HEK293T (cell line): ENCODE measurements at regions not wholly inside any gene's neighbourhood (a gene's known extent, or its start where the extent isn't known, plus 50 kb on each side); places are given as distances from the start of the nearest gene placed in this dataset.

Experiments
- CTCF ChIA-PET: fragments of 350-600 bp; formaldehyde crosslinking; extraction: SDS; loops from one replicate; lab custom pipeline; 2021; ENCODE audit warnings: antibody characterized with exemption, inconsistent platforms; lab: Yijun Ruan, JAX
- POLR2A ChIA-PET: fragments of 350-600 bp; formaldehyde crosslinking; extraction: SDS; loops from one replicate; lab custom pipeline; 2020; ENCODE audit warnings: antibody characterized with exemption, inconsistent platforms; lab: Yijun Ruan, JAX
- DNase-seq: peaks from one replicate; pipeline ENCODE4 v3.0.0; 2012; ENCODE audit warnings: mixed read lengths; ENCODE audit errors: extremely low spot score
- ARNT ChIP-seq: fragments of 450-650 bp; IDR thresholded peaks from 2 replicates; pipeline ENCODE4 v1.6.1; 2017; ENCODE audit warnings: mild to moderate bottlenecking
- BHLHE40 ChIP-seq: fragments of 450-650 bp; IDR thresholded peaks from 2 replicates; pipeline ENCODE4 v1.6.1; 2016; ENCODE audit warnings: mild to moderate bottlenecking, moderate library complexity, borderline replicate concordance
- CTBP1 ChIP-seq: fragments of 450-650 bp; IDR thresholded peaks from 2 replicates; pipeline ENCODE4 v1.6.1; 2016; ENCODE audit warnings: borderline replicate concordance
- ELF4 ChIP-seq: fragments of 450-650 bp; IDR thresholded peaks from 2 replicates; pipeline ENCODE4 v1.6.1; 2017; ENCODE audit warnings: antibody characterized with exemption
- FOXA1 ChIP-seq: fragments of 450-650 bp; IDR thresholded peaks from 2 replicates; pipeline ENCODE4 v1.6.1; 2016; ENCODE audit warnings: mild to moderate bottlenecking
- FOXK2 ChIP-seq: fragments of 450-650 bp; IDR thresholded peaks from 2 replicates; pipeline ENCODE4 v1.6.1; 2016; ENCODE audit warnings: mild to moderate bottlenecking
- FOXM1 ChIP-seq: fragments of 450-650 bp; IDR thresholded peaks from 2 replicates; pipeline ENCODE4 v1.6.1; 2017; ENCODE audit warnings: mild to moderate bottlenecking, borderline replicate concordance
- HDGF ChIP-seq: fragments of 450-650 bp; IDR thresholded peaks from 2 replicates; pipeline ENCODE4 v1.6.1; 2017; ENCODE audit warnings: antibody characterized with exemption, borderline replicate concordance
- L3MBTL2 ChIP-seq: fragments of 450-650 bp; conservative IDR thresholded peaks from 2 replicates; pipeline ENCODE4 v1.6.1; 2016; ENCODE audit warnings: mild to moderate bottlenecking
- LEF1 ChIP-seq: fragments of 450-650 bp; IDR thresholded peaks from 2 replicates; pipeline ENCODE4 v1.6.1; 2017; ENCODE audit warnings: mild to moderate bottlenecking, borderline replicate concordance
- NFRKB ChIP-seq: fragments of 450-650 bp; IDR thresholded peaks from 2 replicates; pipeline ENCODE4 v1.6.1; 2016; ENCODE audit warnings: mild to moderate bottlenecking, moderate library complexity
- SP1 ChIP-seq: fragments of 450-650 bp; IDR thresholded peaks from 2 replicates; pipeline ENCODE4 v1.6.1; 2017
- SUZ12 ChIP-seq: fragments of 450-650 bp; IDR thresholded peaks from 2 replicates; pipeline ENCODE4 v1.6.1; 2016; ENCODE audit warnings: mild to moderate bottlenecking
- TARDBP ChIP-seq: fragments of 450-650 bp; IDR thresholded peaks from 2 replicates; pipeline ENCODE4 v1.6.1; 2016
- ZNF384 ChIP-seq: fragments of 450-650 bp; IDR thresholded peaks from 2 replicates; pipeline ENCODE4 v1.6.1; 2016
- TF ChIP-seq, protein P1 (sequence below): fragments of 450-650 bp; IDR thresholded peaks from 2 replicates; pipeline ENCODE4 v1.6.1; 2016

DNA sequence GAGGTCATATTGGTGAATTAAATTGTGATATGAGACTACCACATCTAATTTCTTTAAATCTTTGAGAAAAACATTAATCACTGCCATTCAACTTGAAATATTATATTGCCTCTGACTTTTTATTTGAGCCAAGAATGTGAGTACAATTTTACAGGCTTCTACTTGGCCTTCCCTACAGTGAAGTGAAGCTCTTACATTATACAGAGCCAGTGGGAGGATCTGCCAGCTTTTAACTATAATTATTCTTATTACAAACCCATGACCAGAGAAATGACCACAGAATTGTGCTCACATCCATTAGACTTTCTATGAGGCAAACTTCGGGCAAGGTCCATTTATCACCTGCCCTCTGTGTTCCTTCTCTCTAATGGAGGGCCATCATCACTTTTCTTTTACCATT is 114.2 kb downstream of the RERGL start:
- CTCF ChIA-PET: no interaction called here

DNA sequence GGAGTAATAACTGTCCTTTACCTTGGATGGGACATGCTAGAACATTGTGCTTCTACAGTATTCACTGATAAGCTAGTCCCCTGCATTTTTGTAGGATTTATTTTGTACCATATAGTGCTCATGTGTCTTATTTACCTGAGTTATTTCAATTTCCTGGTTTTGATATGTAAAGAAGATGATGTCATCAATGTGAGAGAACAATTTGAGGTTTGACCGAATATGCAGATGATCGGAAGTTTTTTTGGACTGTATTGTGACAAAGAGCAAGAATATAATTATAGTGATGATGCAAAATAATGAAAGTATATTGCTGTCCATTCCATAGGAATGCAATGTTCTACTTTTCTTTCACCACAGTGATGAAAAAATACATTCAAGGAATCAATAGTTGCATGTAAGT is 114.8 kb downstream of the RERGL start:
- no peak for DNase-seq
- ChIA-PET CTCF (no interaction called here), POLR2A (no interaction called here)
- TF ChIP-seq FOXM1: no peak
- TF ChIP-seq NFRKB: no peak
- TF ChIP-seq ELF4: no peak
- no peak for TF ChIP-seq FOXK2
- TF ChIP-seq, protein P1, sequence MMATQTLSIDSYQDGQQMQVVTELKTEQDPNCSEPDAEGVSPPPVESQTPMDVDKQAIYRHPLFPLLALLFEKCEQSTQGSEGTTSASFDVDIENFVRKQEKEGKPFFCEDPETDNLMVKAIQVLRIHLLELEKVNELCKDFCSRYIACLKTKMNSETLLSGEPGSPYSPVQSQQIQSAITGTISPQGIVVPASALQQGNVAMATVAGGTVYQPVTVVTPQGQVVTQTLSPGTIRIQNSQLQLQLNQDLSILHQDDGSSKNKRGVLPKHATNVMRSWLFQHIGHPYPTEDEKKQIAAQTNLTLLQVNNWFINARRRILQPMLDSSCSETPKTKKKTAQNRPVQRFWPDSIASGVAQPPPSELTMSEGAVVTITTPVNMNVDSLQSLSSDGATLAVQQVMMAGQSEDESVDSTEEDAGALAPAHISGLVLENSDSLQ: no peak
- TF ChIP-seq SUZ12: no peak
- TF ChIP-seq TARDBP: no peak
- TF ChIP-seq ZNF384: no peak
- no peak for TF ChIP-seq ARNT
- TF ChIP-seq SP1: no peak
- TF ChIP-seq FOXA1: no peak
- TF ChIP-seq CTBP1: no peak
- TF ChIP-seq L3MBTL2: no peak
- no peak for TF ChIP-seq HDGF
- TF ChIP-seq LEF1: no peak
- TF ChIP-seq BHLHE40: no peak

More for the DNA sequence above, 114.2 kb downstream of the RERGL start:
- TF ChIP-seq ELF4: no peak
- no peak for TF ChIP-seq CTBP1
- TF ChIP-seq SP1: no peak
- no peak for TF ChIP-seq LEF1
- no peak for TF ChIP-seq FOXK2
- no peak for TF ChIP-seq FOXM1
- no peak for TF ChIP-seq L3MBTL2
- no peak for TF ChIP-seq NFRKB
- no peak for TF ChIP-seq BHLHE40
- POLR2A ChIA-PET: no interaction called here
- no peak for DNase-seq

DNA sequence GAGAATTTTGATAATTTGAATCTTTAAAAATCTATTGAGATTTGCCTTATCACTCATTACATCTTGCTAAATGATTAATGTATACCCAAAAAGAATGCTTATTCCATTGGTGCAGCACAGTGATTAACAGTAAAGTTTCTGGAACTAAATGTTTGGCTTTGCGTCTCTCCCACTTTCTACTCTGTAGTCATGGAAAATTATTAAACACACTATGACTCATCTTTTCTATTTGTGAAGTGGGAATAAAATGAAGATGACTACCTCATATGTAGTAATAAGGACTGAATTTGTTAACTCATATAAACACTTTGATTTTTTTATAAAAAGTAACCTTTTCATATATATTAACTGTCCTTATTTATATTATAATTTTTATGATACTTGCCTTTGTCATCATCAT is 118.1 kb downstream of the RERGL start:
- POLR2A ChIA-PET: no interaction called here
- no peak for DNase-seq

DNA sequence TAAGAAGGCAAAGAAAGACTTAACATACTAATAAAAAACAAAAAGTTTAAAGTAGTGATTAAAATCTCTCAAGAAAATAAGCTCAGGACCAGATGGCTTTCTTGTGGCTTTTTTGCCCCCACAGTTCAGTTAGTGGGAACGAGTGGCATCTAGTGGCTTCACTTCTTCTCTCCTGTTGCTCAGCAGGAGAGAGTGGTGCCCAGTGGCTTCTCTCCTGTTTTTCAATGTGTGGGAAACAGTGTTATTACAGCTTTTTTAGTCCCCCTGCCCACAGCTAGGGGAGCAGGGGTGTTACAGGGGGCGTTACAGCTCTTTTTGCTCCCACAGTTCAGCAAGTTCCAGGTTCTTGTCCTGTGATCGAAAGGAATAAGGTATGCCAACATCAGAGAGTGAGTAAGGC is 135.2 kb downstream of the RERGL start:
- TF ChIP-seq FOXM1 (no peak), SP1 (no peak)
- POLR2A ChIA-PET: no interaction called here
- CTCF ChIA-PET: interaction anchor here (0.5 to 0.6 kb wide), 2 partner anchors 119 to 1089 kb away, joined by 3 read pairs; no protein-coding TSS in a partner anchor
- DNase-seq: no peak

More for the DNA sequence above, 118.1 kb downstream of the RERGL start:
- TF ChIP-seq TARDBP (no peak), BHLHE40 (no peak), ZNF384 (no peak), LEF1 (no peak), FOXK2 (no peak), FOXM1 (no peak), SUZ12 (no peak), ARNT (no peak), NFRKB (no peak), L3MBTL2 (no peak), ELF4 (no peak), HDGF (no peak), CTBP1 (no peak), FOXA1 (no peak), SP1 (no peak)
- TF ChIP-seq, protein P1: no peak
- CTCF ChIA-PET: no interaction called here

DNA sequence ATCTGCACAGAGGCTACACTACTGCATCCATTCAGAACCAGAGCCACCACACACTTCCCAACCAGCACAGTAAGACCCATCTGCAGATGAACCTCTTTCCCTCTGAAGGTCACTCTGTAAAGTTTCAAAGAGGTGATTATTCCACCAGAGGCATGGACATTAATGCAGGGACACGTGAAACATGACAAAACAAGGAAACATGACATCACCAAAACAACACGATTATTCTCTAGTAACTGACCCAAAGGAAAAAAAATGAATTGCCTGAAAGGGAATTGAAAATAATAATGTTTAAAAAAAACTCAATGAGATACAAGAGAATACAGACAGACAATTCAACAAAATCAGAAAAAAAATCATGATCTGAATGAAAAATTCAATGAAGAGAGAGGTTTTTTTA is 139.1 kb downstream of the RERGL start:
- ChIA-PET CTCF (no interaction called here), POLR2A (no interaction called here)
- TF ChIP-seq LEF1 (no peak), L3MBTL2 (no peak), FOXK2 (no peak), TARDBP (no peak), CTBP1 (no peak), FOXM1 (no peak), SUZ12 (no peak), HDGF (no peak), ZNF384 (no peak), ARNT (no peak), FOXA1 (no peak), NFRKB (no peak), BHLHE40 (no peak), ELF4 (no peak), SP1 (no peak)
- TF ChIP-seq, protein P1: no peak
- no peak for DNase-seq

DNA sequence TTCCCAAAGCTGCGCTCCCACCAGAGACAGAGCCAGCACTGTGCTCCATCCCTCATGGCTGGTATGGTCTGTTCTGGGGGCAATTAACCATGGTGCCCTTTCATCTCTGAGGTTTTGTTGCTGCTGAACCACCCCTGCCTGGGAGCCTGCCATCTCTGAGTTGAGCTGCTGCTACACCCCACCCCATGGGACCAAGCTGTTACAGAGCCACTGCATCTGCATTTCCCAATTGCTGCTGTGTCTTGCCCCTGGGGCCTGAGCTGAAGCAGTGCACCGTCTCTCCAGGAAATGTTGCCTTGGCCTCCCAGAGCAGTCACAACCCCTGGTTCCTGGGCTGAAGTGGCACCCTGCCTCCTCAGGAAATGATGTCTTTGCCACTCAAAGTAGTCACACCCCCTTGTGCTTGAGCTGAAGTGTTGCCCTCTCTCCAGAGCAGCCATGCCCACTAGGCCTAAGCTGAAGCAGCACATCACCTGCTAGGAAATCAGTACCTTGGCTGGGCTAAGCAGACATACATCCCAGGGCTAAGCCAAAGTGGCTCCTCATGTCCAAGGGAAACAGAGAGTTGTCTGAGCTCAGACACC is 140.3 kb downstream of the RERGL start:
- DNase-seq: no peak
- POLR2A ChIA-PET: no interaction called here
- TF ChIP-seq ARNT: no peak
- no peak for TF ChIP-seq NFRKB
- TF ChIP-seq FOXM1: no peak
- TF ChIP-seq, protein P1: no peak
- CTCF ChIA-PET: no interaction called here
